Testis (tissue), 2 donors: ENCODE measurements at regions not wholly inside any gene's neighbourhood (a gene's known extent, or its start where the extent isn't known, plus 50 kb on each side); places are given as distances from the start of the nearest gene placed in this dataset.

Experiments
- POLR2A ChIP-seq: fragments of 450-650 bp; IDR thresholded peaks from one replicate; pipeline ENCODE4 v1.6.1; 2017; ENCODE audit warnings: antibody characterized with exemption, mild to moderate bottlenecking, moderate library complexity
- TF ChIP-seq, protein P1 (sequence below), 3 experiments: fragments of 450-650 bp in 2 of 3; fragments of 200-600 bp in 1 of 3; sonication (generic) in 1 of 3; IDR thresholded peaks; one replicate each; pipeline ENCODE4 v1.5.1; 2016 to 2019; ENCODE audit warnings: antibody characterized with exemption in 3 of 3, mild to moderate bottlenecking in 2 of 3, moderate library complexity in 1 of 3

DNA sequence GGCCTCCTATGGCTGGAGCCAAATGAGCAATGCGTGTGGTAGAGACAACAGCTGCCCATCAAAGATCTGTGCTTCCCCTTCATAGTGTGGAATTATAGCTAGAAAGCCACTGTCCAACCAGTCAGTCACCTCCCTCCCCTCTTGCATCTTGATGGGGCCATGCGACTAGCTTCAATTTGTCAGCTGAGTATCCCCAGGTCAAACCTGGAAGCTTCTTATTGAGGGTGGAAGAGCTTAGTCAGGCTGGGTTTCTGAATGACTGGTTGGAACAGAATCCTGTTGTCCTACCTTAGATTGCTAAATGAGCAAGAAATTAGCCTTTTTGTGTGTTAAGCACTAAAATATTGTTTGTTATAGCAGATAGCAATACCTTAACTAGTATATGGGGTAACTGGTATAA lies 625.4 kb downstream of the PTPRC start:
- no peak for TF ChIP-seq POLR2A
- TF ChIP-seq, protein P1, sequence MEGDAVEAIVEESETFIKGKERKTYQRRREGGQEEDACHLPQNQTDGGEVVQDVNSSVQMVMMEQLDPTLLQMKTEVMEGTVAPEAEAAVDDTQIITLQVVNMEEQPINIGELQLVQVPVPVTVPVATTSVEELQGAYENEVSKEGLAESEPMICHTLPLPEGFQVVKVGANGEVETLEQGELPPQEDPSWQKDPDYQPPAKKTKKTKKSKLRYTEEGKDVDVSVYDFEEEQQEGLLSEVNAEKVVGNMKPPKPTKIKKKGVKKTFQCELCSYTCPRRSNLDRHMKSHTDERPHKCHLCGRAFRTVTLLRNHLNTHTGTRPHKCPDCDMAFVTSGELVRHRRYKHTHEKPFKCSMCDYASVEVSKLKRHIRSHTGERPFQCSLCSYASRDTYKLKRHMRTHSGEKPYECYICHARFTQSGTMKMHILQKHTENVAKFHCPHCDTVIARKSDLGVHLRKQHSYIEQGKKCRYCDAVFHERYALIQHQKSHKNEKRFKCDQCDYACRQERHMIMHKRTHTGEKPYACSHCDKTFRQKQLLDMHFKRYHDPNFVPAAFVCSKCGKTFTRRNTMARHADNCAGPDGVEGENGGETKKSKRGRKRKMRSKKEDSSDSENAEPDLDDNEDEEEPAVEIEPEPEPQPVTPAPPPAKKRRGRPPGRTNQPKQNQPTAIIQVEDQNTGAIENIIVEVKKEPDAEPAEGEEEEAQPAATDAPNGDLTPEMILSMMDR (IDR thresholded peaks at IDR 0.05), result no peak
